ENCODE measurements at regions not wholly inside any gene's neighbourhood (a gene's known extent, or its start where the extent isn't known, plus 50 kb on each side); places are given as distances from the start of the nearest gene placed in this dataset.

DNA sequence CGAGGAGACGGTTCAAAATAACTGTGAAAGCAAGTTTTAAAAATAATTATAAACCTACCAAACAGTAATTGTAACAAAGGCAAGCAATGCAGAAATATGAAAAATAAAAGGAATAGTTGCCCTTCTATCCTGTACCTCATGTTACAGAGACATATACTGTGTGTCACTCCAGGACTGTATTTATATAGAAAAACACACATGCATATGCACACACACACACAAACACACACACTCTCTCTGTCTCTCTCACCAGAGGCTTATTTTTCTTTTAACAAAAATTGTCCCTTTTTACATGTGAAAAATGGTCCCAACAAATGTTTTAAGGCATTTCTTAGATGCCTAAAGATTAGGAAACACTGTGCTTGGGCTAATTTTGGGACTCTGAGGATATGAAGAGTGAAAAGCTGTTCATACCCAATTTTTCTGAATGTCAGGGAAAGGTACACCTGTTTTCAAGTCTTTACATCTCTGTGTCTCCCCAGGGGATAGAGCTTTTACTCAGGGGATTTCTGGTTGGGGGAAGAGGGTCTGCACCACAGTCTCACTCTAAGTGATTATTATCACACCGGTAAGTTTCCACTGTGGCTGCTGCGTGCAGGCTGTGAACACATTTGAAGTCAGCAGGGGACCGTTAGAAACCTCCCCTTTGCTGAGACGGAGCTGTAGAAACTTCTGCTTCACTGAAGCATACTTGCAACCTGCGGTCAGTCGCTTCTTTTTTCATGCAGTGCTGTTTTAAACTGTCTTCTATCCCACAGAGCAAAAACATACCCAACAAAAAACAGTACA lies 51.4 kb upstream of the SPAG16 start:
- TF ChIP-seq, protein P1, sequence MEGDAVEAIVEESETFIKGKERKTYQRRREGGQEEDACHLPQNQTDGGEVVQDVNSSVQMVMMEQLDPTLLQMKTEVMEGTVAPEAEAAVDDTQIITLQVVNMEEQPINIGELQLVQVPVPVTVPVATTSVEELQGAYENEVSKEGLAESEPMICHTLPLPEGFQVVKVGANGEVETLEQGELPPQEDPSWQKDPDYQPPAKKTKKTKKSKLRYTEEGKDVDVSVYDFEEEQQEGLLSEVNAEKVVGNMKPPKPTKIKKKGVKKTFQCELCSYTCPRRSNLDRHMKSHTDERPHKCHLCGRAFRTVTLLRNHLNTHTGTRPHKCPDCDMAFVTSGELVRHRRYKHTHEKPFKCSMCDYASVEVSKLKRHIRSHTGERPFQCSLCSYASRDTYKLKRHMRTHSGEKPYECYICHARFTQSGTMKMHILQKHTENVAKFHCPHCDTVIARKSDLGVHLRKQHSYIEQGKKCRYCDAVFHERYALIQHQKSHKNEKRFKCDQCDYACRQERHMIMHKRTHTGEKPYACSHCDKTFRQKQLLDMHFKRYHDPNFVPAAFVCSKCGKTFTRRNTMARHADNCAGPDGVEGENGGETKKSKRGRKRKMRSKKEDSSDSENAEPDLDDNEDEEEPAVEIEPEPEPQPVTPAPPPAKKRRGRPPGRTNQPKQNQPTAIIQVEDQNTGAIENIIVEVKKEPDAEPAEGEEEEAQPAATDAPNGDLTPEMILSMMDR (IDR thresholded peaks at IDR 0.05; ENCODE audit: low read depth, low read length, missing control alignments): no peak
- DNase-seq (ENCODE audit: extremely low read depth, low read depth): no peak
- H3K4me3 ChIP-seq (replicated peaks; ENCODE audit: low read depth, low read length): no peak overlapping the region

DNA sequence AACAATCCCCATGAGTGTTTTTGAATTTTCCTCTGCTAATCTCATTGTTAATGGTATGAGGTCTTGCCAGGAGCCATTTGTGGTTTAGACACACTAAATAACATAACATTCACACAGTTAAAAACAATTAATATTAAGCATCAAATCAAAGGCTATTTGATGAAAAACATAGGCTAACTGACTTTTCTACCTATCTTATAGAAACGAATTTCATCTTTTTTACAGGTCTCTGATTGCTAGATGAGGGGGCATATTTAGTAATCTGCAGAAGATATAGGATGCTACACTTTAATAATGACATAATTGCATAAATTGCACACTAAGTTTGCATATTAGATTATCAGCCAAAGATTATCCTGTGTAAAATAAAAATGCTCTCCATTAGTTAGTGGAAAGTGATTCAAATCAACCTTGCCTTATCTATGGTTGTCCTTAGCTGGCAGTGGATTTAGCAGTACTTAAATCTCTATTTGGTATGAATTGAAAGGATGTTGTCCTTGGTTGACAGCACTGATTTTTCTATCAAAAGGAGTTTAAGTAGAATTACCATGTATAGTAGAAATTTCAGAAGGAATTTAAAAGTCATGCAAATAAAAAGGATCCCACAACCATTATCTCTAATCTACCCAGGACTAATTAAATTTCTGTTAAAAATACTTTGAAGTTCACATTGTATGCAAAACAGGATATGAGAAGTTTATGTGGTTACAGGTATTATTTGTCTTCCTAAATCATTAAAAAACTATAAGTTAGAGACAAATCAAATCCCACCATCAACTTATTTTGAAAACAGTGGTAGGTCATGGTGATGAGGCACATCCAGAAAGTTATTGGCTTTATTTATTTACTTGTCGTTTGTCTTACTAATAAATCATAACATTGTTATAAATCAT lies 50.6 kb upstream of the SPAG16 start:
- TF ChIP-seq, protein P1 (IDR thresholded peaks at IDR 0.05; ENCODE audit: low read depth, low read length, missing control alignments): no peak
- no peak overlapping the region for H3K4me3 ChIP-seq (replicated peaks; ENCODE audit: low read depth, low read length)

More for the DNA sequence above, 50.6 kb upstream of the SPAG16 start:
- no peak for DNase-seq (ENCODE audit: extremely low read depth, low read depth)
